IMR-90 (cell line): ENCODE measurements at regions not wholly inside any gene's neighbourhood (a gene's known extent, or its start where the extent isn't known, plus 50 kb on each side); places are given as distances from the start of the nearest gene placed in this dataset.

ENCODE experiments used
- ATAC-seq: fragments of 200-7000 bp; cut with Tn5 transposase; 2 replicates; pipeline ENCODE4 v1.9.1; 2020; ENCODE audit warnings: low read depth, mild to moderate bottlenecking, moderate library complexity
- BruUV-seq: library from RNA; stranded (reverse); fragments of 400-500 nt; replicated peaks from 2 replicates; lab custom pipeline; 2021; lab: Mats Ljungman, UMichigan
- CTCF ChIA-PET: fragments of 300-600 bp; formaldehyde crosslinking; extraction: SDS; loops from one replicate; lab custom pipeline; 2021; ENCODE audit warnings: antibody characterized with exemption; lab: Yijun Ruan, JAX
- POLR2A ChIA-PET: fragments of 300-600 bp; sonication (Branson Sonifier 250); formaldehyde crosslinking; loops from one replicate; lab custom pipeline; 2022; ENCODE audit warnings: antibody characterized with exemption; ENCODE audit not compliant: unreplicated experiment; lab: Charles Lee
- DNase-seq: peaks from one replicate; pipeline ENCODE4 v3.0.0; 2013
- H2AFZ ChIP-seq: replicated peaks from 2 replicates; pipeline ENCODE3; 2013; ENCODE audit warnings: low read length, mild to moderate bottlenecking; ENCODE audit not compliant: poor library complexity
- H2AK5ac ChIP-seq: 2 replicates; pipeline ENCODE4 v1.6.1; 2013; ENCODE audit warnings: low read depth, low read length, inconsistent platforms
- H2AK9ac ChIP-seq: replicated peaks from 2 replicates; pipeline ENCODE3; 2013; ENCODE audit warnings: mild to moderate bottlenecking, low read depth, low read length, moderate library complexity; ENCODE audit not compliant: poor library complexity
- H2BK120ac ChIP-seq: 2 replicates; pipeline ENCODE4 v1.6.1; 2013; ENCODE audit warnings: low read depth, low read length, inconsistent platforms
- H2BK15ac ChIP-seq: 3 replicates; pipeline ENCODE4 v1.6.1; 2013; ENCODE audit warnings: low read depth, low read length, inconsistent platforms
- H2BK20ac ChIP-seq: 2 replicates; pipeline ENCODE4 v1.6.1; 2013; ENCODE audit warnings: low read depth, mild to moderate bottlenecking, inconsistent platforms, low read length, moderate library complexity
- H2BK5ac ChIP-seq: 2 replicates; pipeline ENCODE4 v1.6.1; 2013; ENCODE audit warnings: mild to moderate bottlenecking, low read depth, low read length, inconsistent platforms; ENCODE audit not compliant: poor library complexity, severe bottlenecking
- H3K14ac ChIP-seq: replicated peaks from 2 replicates; pipeline ENCODE4 v1.6.1; 2013; ENCODE audit warnings: low read depth, low read length, inconsistent platforms
- H3K18ac ChIP-seq: 2 replicates; pipeline ENCODE4 v1.6.1; 2013; ENCODE audit warnings: low read depth, low read length, control low read depth
- H3K23ac ChIP-seq: 2 replicates; pipeline ENCODE4 v1.6.1; 2013; ENCODE audit warnings: low read depth, low read length, inconsistent platforms
- H3K27ac ChIP-seq: 2 replicates; pipeline ENCODE4 v1.5.1; 2013; ENCODE audit warnings: mild to moderate bottlenecking, control low read depth, low read length; ENCODE audit not compliant: insufficient read depth
- H3K27me3 ChIP-seq: 2 replicates; pipeline ENCODE4 v1.6.1; 2013; ENCODE audit warnings: low read length; ENCODE audit not compliant: control insufficient read depth, insufficient read depth
- H3K36me3 ChIP-seq: 2 replicates; pipeline ENCODE4 v1.6.1; 2013; ENCODE audit warnings: low read length, mixed read lengths; ENCODE audit not compliant: control insufficient read depth, insufficient read depth
- H3K4ac ChIP-seq: 2 replicates; pipeline ENCODE4 v1.6.1; 2013; ENCODE audit warnings: low read depth, low read length, inconsistent platforms
- H3K4me1 ChIP-seq: 2 replicates; pipeline ENCODE4 v1.6.1; 2013; ENCODE audit warnings: low read length, mixed read lengths; ENCODE audit not compliant: control insufficient read depth, insufficient read depth
- H3K4me2 ChIP-seq: 2 replicates; pipeline ENCODE4 v1.6.1; 2013; ENCODE audit warnings: low read depth, mild to moderate bottlenecking, control low read depth, low read length, moderate library complexity
- H3K4me3 ChIP-seq: 2 replicates; pipeline ENCODE4 v1.5.1; 2013; ENCODE audit warnings: low read depth, mild to moderate bottlenecking, control low read depth, low read length, moderate library complexity; ENCODE audit not compliant: insufficient read depth
- H3K56ac ChIP-seq: 2 replicates; pipeline ENCODE4 v1.6.1; 2013; ENCODE audit warnings: low read length, inconsistent platforms; ENCODE audit not compliant: insufficient read depth; ENCODE audit errors: extremely low read depth
- H3K79me1 ChIP-seq, 2 experiments: 2 replicates each; pipeline ENCODE4 v1.6.1; 2013; ENCODE audit warnings: low read length in 2 of 2, inconsistent platforms in 1 of 2, low read depth in 1 of 2
- H3K9ac ChIP-seq: 2 replicates; pipeline ENCODE4 v1.6.1; 2013; ENCODE audit warnings: low read depth, low read length, control low read depth
- H3K9me1 ChIP-seq: 2 replicates; pipeline ENCODE4 v1.6.1; 2013; ENCODE audit warnings: low read length, inconsistent platforms; ENCODE audit not compliant: insufficient read depth
- H3K9me3 ChIP-seq: 2 replicates; pipeline ENCODE4 v1.6.1; 2013; ENCODE audit warnings: low read length; ENCODE audit not compliant: control insufficient read depth, insufficient read depth
- H4K20me1 ChIP-seq: 2 replicates; pipeline ENCODE4 v1.6.1; 2013; ENCODE audit warnings: low read length, inconsistent platforms; ENCODE audit not compliant: insufficient read depth
- H4K5ac ChIP-seq: 2 replicates; pipeline ENCODE4 v1.6.1; 2013; ENCODE audit warnings: mild to moderate bottlenecking, low read depth, low read length, control low read depth
- H4K8ac ChIP-seq, 2 experiments: 2 replicates each; pipeline ENCODE4 v1.6.1; 2013; ENCODE audit warnings: low read depth in 2 of 2, low read length in 2 of 2, control low read depth in 1 of 2, inconsistent platforms in 1 of 2
- H4K91ac ChIP-seq: 2 replicates; pipeline ENCODE4 v1.6.1; 2013; ENCODE audit warnings: low read depth, low read length, inconsistent platforms; ENCODE audit not compliant: insufficient read depth
- BHLHE40 ChIP-seq: fragments of 150-350 bp; IDR thresholded peaks from 2 replicates; pipeline ENCODE4 v1.6.1; 2016; ENCODE audit warnings: mild to moderate bottlenecking, low read depth, low read length
- WGBS, 2 experiments: methylation state at CpG; one replicate each; pipeline versions ENCODE4 v1.1.5 to v1.1.7; 2013; ENCODE audit warnings: missing lambda C conversion rate in 2 of 2; ENCODE audit not compliant: insufficient read length in 1 of 2; ENCODE audit errors: extremely low coverage in 2 of 2; 5-methylcytosine and 5-hydroxymethylcytosine counted together
- dilution Hi-C: fragments of 300-500 bp; cut with HindIII; formaldehyde crosslinking; loops from one replicate; pipeline ENCODE4 v1.14.3; 2018; ENCODE audit warnings: low sequenced_read_pairs; ENCODE audit not compliant: unreplicated experiment
- in situ Hi-C: fragments of 300-500 bp; cut with MboI; formaldehyde crosslinking; loops from 3 replicates; pipeline ENCODE4 v1.14.3; 2019; ENCODE audit warnings: low sequenced_read_pairs, inconsistent platforms, mixed read lengths
- intact Hi-C: fragments of 100-400 bp; cut with micrococcal nuclease; formaldehyde crosslinking; loops from 2 replicates; pipeline ENCODE4 v1.10.0; 2022

DNA sequence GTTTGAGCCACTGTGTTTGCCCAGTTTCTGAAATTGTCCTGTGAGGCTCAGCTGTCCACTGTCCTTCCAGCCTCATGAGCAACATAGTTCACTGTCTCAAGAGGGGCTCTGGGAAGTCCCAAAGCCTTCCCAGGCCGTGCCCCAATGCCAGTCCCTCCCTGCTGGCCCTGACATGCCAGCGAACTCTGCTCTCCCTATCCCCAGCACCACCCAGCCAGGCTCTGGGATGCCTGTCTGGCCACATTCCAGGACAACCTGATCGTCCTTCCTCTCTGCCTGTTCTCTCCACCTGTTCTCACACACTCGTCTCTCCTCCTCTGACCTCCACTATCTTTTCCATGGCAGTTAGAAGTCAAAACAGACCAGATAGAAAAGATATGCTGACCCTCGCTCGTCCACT is 278.0 kb upstream of the ID2 start:
- Histone ChIP-seq H3K9me1 (no peaks in the 10 kb centered on the region), H3K27ac (no peak overlapping the region), H4K8ac (no peak overlapping the region), H3K36me3 (no peaks in the 10 kb centered on the region), H3K4me1 (no peaks in the 10 kb centered on the region), H4K20me1 (no peaks in the 10 kb centered on the region), H3K4me3 (no peak overlapping the region), H3K9me3 (no peaks in the 10 kb centered on the region), H3K56ac (no peak overlapping the region), H3K23ac (no peak overlapping the region), H2BK120ac (no peak overlapping the region), H3K27me3 (peaks cover 3% of the 10 kb centered on the region), H3K9ac (no peak overlapping the region), H2AFZ (no peak overlapping the region), H3K18ac (no peak overlapping the region), H2AK9ac (no peak overlapping the region), H3K14ac (no peak overlapping the region), H4K91ac (no peak overlapping the region), H2AK5ac (no peak overlapping the region), H2BK20ac (no peak overlapping the region), H3K4me2 (no peak overlapping the region), H4K5ac (no peak overlapping the region), H2BK5ac (no peak overlapping the region), H3K79me1 (no peaks in the 10 kb centered on the region), H3K4ac (no peak overlapping the region), H2BK15ac (no peak overlapping the region)
- no TSS peak for BruUV-seq
- ATAC-seq, result no peak
- POLR2A ChIA-PET, result no interaction called here
- CTCF ChIA-PET, result interaction anchor here (0.5 kb wide), 1 partner anchor 1300 kb away, joined by 6 read pairs; no protein-coding TSS in a partner anchor
- no peak for DNase-seq
- dilution Hi-C loops, result no loop called here
- in situ Hi-C loops, result no loop called here
- intact Hi-C loops, result no loop called here
- TF ChIP-seq BHLHE40, result no peak
- WGBS, 2 experiments, result 40% methylated on average over 2 of the region's 6 CpGs; no CpG with 5 or more reads in 1 of the 2 experiments
